ENCODE measurements at regions not wholly inside any gene's neighbourhood (a gene's known extent, or its start where the extent isn't known, plus 50 kb on each side); places are given as distances from the start of the nearest gene placed in this dataset.

DNA sequence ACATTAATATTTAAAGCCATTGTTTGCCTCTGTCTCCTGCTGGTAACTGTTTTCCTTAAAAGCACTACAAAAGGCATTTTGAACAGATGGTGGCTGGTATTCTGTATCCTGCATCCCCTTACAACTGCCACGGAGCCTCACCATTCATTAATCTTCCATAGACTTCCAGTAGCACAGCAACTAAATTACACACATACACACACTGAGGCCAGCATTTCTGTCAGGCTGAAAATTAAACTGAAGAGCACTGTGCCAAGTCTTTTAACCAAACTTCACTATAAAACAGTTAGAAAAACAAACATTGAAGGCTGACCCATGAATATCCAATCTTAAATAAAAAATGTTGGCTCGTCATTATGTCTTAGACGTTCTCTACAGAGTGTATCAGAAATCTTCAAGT, 697.8 kb downstream of the DACH1 start:
- no peak for DNase-seq
- intact Hi-C loops (cut with micrococcal nuclease): no loop called here
- Histone ChIP-seq H3K4me3 (no peak overlapping the region), H3K36me3 (no peaks in the 10 kb centered on the region), H3K4me1 (no peaks in the 10 kb centered on the region), H3K27ac (replicated peaks) (no peak overlapping the region), H3K9me3 (replicated peaks) (no peaks in the 10 kb centered on the region), H3K27me3 (ENCODE audit: low read depth) (no peaks in the 10 kb centered on the region)
- TF ChIP-seq CTCF (IDR thresholded peaks at IDR 0.05; ENCODE audit: borderline replicate concordance): no peak

DNA sequence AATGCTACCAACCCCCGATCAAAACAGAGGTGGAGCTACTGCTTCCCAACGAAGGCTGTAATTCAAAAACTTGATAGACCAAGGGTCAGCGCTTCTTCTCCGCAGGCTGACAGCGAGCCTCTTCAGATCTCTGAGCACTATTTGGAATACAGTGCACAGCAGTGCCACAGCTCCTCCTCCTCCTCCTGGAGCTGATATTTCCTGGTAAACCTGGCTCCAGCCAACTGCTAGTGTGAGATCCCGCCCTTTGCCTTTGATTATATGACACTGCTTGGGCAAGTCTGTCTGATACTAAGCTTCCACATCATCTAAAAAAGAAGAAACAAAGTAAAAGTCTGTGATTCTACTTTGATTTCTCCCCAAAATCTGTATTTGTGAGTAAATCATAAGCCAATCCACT, 710.5 kb downstream of the DACH1 start:
- DNase-seq: no peak
- Histone ChIP-seq H3K4me3 (no peak overlapping the region), H3K9me3 (replicated peaks) (peaks cover 13% of the 10 kb centered on the region), H3K27ac (replicated peaks) (no peak overlapping the region), H3K27me3 (ENCODE audit: low read depth) (no peaks in the 10 kb centered on the region), H3K4me1 (no peaks in the 10 kb centered on the region), H3K36me3 (no peaks in the 10 kb centered on the region)
- intact Hi-C loops (cut with micrococcal nuclease): no loop called here
- TF ChIP-seq CTCF (IDR thresholded peaks at IDR 0.05; ENCODE audit: borderline replicate concordance): no peak

GRCh38 chr13:71149498-71150363, 717.3 kb downstream of the DACH1 start:
- TF ChIP-seq CTCF (IDR thresholded peaks at IDR 0.05; ENCODE audit: borderline replicate concordance): no peak
- no peak for DNase-seq
- H3K9me3 ChIP-seq (replicated peaks): peaks cover 10% of the 10 kb centered on the region
- no peaks in the 10 kb centered on the region for H3K36me3 ChIP-seq
- intact Hi-C loops (cut with micrococcal nuclease): no loop called here
- no peak overlapping the region for H3K27ac ChIP-seq (replicated peaks)
- H3K4me1 ChIP-seq: no peaks in the 10 kb centered on the region
- no peaks in the 10 kb centered on the region for H3K27me3 ChIP-seq (ENCODE audit: low read depth)
- no peak overlapping the region for H3K4me3 ChIP-seq

- Histone ChIP-seq H3K9me3 (replicated peaks) (peaks cover 3% of the 10 kb centered on the region), H3K4me3 (no peak overlapping the region)
- intact Hi-C loops (cut with micrococcal nuclease): no loop called here
Measured at GRCh38 chr13:71149046-71149445, 718.0 kb downstream of the DACH1 start.

GRCh38 chr13:71148396-71148795, 718.6 kb downstream of the DACH1 start:
- no peaks in the 10 kb centered on the region for H3K36me3 ChIP-seq
- no peaks in the 10 kb centered on the region for H3K9me3 ChIP-seq (replicated peaks)
- no peak for DNase-seq
- H3K27ac ChIP-seq (replicated peaks): no peak overlapping the region
- no peaks in the 10 kb centered on the region for H3K4me1 ChIP-seq
- no peak overlapping the region for H3K4me3 ChIP-seq
- no peak for TF ChIP-seq CTCF (IDR thresholded peaks at IDR 0.05; ENCODE audit: borderline replicate concordance)
- no peaks in the 10 kb centered on the region for H3K27me3 ChIP-seq (ENCODE audit: low read depth)
- intact Hi-C loops (cut with micrococcal nuclease): no loop called here

More at GRCh38 chr13:71149046-71149445, 718.0 kb downstream of the DACH1 start:
- no peak for DNase-seq
- H3K36me3 ChIP-seq: no peaks in the 10 kb centered on the region
- no peak for TF ChIP-seq CTCF (IDR thresholded peaks at IDR 0.05; ENCODE audit: borderline replicate concordance)
- no peak overlapping the region for H3K27ac ChIP-seq (replicated peaks)
- H3K27me3 ChIP-seq (ENCODE audit: low read depth): no peaks in the 10 kb centered on the region
- H3K4me1 ChIP-seq: no peaks in the 10 kb centered on the region

Measured in left ventricle myocardium inferior (tissue), 1 donor.